A549 (cell line): ENCODE measurements at regions not wholly inside any gene's neighbourhood (a gene's known extent, or its start where the extent isn't known, plus 50 kb on each side); places are given as distances from the start of the nearest gene placed in this dataset.

Source experiments
- CTCF ChIP-seq: fragments of >200 bp; sonication (Bioruptor Twin); formaldehyde crosslinking; IDR thresholded peaks from 3 replicates; pipeline ENCODE4 v1.5.1; 2016
- HOXA7 ChIP-seq: fragments of 250-450 bp; sonication (Bioruptor Pico); IDR thresholded peaks from 2 replicates; pipeline ENCODE4 v1.5.0; 2020; ENCODE audit warnings: mild to moderate bottlenecking, moderate library complexity
- POLR2A ChIP-seq: IDR thresholded peaks from 2 replicates; pipeline ENCODE4 v1.6.1; 2012; ENCODE audit warnings: mild to moderate bottlenecking, low read length

GRCh38 chr12:25810683-25811082 is 147.8 kb upstream of the RASSF8 start:
- TF ChIP-seq CTCF (no peak), HOXA7 (CRISPR knock-in tag) (no peak), POLR2A (no peak)
